PC-9 (cell line): ENCODE measurements at regions not wholly inside any gene's neighbourhood (a gene's known extent, or its start where the extent isn't known, plus 50 kb on each side); places are given as distances from the start of the nearest gene placed in this dataset.

Experiments
- BruUV-seq: library from RNA; stranded (reverse); fragments of 400-500 nt; replicated peaks from 2 replicates; lab custom pipeline; 2021; lab: Mats Ljungman, UMichigan
- CTCF ChIA-PET: fragments of 300-600 bp; sonication (Branson Sonifier 250); formaldehyde crosslinking; loops from one replicate; lab custom pipeline; 2022; ENCODE audit warnings: antibody characterized with exemption; lab: Charles Lee
- POLR2A ChIA-PET: fragments of 300-600 bp; sonication (Branson Sonifier 250); formaldehyde crosslinking; loops from one replicate; lab custom pipeline; 2022; ENCODE audit warnings: antibody characterized with exemption; ENCODE audit not compliant: unreplicated experiment; lab: Charles Lee
- DNase-seq, 2 experiments: peaks; one replicate each; pipeline versions ENCODE4 v3.0.0 to v3.0.0-alpha.2; 2015 to 2022; ENCODE audit warnings: mixed read lengths in 1 of 2
- H2AFZ ChIP-seq: fragments of 200-600 bp; sonication (generic); 2 replicates; pipeline ENCODE4 v1.8.1; 2017; ENCODE audit warnings: antibody characterized with exemption
- H3F3A ChIP-seq: fragments of 200-600 bp; sonication (generic); 2 replicates; pipeline ENCODE4 v1.8.1; 2017; ENCODE audit warnings: antibody characterized with exemption, mild to moderate bottlenecking, low read depth; ENCODE audit not compliant: insufficient read depth
- H3K27ac ChIP-seq: fragments of 200-600 bp; sonication (generic); 2 replicates; pipeline ENCODE4 v1.6.1; 2016; ENCODE audit warnings: mixed run types
- H3K27me3 ChIP-seq: fragments of 200-600 bp; sonication (generic); 2 replicates; pipeline ENCODE4 v1.6.1; 2016; ENCODE audit warnings: low read depth, mixed run types; ENCODE audit not compliant: insufficient read depth
- H3K36me3 ChIP-seq: fragments of 200-600 bp; sonication (generic); 2 replicates; pipeline ENCODE4 v1.6.1; 2016; ENCODE audit warnings: low read depth, mixed run types
- H3K4me1 ChIP-seq: fragments of 200-600 bp; sonication (generic); replicated peaks from 2 replicates; pipeline ENCODE4 v1.6.1; 2016; ENCODE audit warnings: mixed run types; ENCODE audit not compliant: insufficient read depth
- H3K4me2 ChIP-seq: fragments of 200-600 bp; sonication (generic); 2 replicates; pipeline ENCODE4 v1.6.1; 2017; ENCODE audit warnings: mixed run types
- H3K4me3 ChIP-seq: fragments of 200-600 bp; sonication (generic); 2 replicates; pipeline ENCODE4 v1.6.1; 2016; ENCODE audit warnings: mixed run types
- H3K79me2 ChIP-seq: fragments of 200-600 bp; sonication (generic); 2 replicates; pipeline ENCODE4 v1.6.1; 2017; ENCODE audit warnings: low read depth, mixed run types
- H3K9me2 ChIP-seq: fragments of 200-600 bp; sonication (generic); 2 replicates; pipeline ENCODE4 v1.8.1; 2017; ENCODE audit warnings: mild to moderate bottlenecking; ENCODE audit not compliant: insufficient read depth
- H3K9me3 ChIP-seq: fragments of 200-600 bp; sonication (generic); 2 replicates; pipeline ENCODE4 v1.8.1; 2016; ENCODE audit warnings: low read depth; ENCODE audit not compliant: insufficient read depth
- H4K20me1 ChIP-seq: fragments of 200-600 bp; sonication (generic); 2 replicates; pipeline ENCODE4 v1.8.1; 2017; ENCODE audit not compliant: insufficient read depth
- CTCF ChIP-seq: fragments of 200-600 bp; sonication (generic); conservative IDR thresholded peaks from 2 replicates; pipeline ENCODE4 v1.6.1; 2017; ENCODE audit warnings: mixed run types, antibody characterized with exemption, mild to moderate bottlenecking, moderate library complexity
- EZH2 ChIP-seq: fragments of 200-600 bp; sonication (generic); IDR thresholded peaks from 2 replicates; pipeline ENCODE4 v1.8.0; 2017; ENCODE audit warnings: antibody characterized with exemption, low read depth
- intact Hi-C: fragments of 100-400 bp; cut with micrococcal nuclease; formaldehyde crosslinking; loops from one replicate; pipeline ENCODE4 v1.10.0; 2022; ENCODE audit not compliant: unreplicated experiment

- ChIA-PET CTCF (no interaction called here), POLR2A (no interaction called here)
- no TSS peak for BruUV-seq
Observed at GRCh38 chr15:47972738-47973137, 148.1 kb upstream of the SLC24A5 start.

GRCh38 chr15:47974724-47975123 lies 146.1 kb upstream of the SLC24A5 start:
- H3K27ac ChIP-seq = no peak overlapping the region
- CTCF ChIA-PET = no interaction called here
- no peaks in the 10 kb centered on the region for H3K27me3 ChIP-seq
- no peak overlapping the region for H2AFZ ChIP-seq
- no peak overlapping the region for H3K4me3 ChIP-seq
- TF ChIP-seq EZH2 (no peak), CTCF (no peak)
- intact Hi-C loops = no loop called here
- H3K79me2 ChIP-seq = no peaks in the 10 kb centered on the region
- H4K20me1 ChIP-seq = no peaks in the 10 kb centered on the region
- no peaks in the 10 kb centered on the region for H3F3A ChIP-seq
- H3K9me2 ChIP-seq = no peaks in the 10 kb centered on the region
- no TSS peak for BruUV-seq
- H3K4me2 ChIP-seq = no peak overlapping the region
- POLR2A ChIA-PET = no interaction called here
- no peaks in the 10 kb centered on the region for H3K4me1 ChIP-seq
- H3K9me3 ChIP-seq = no peaks in the 10 kb centered on the region
- H3K36me3 ChIP-seq = no peaks in the 10 kb centered on the region
- no peak for DNase-seq

More at GRCh38 chr15:47972738-47973137, 148.1 kb upstream of the SLC24A5 start:
- Histone ChIP-seq H3K27me3 (no peaks in the 10 kb centered on the region), H2AFZ (no peak overlapping the region), H3K4me2 (no peak overlapping the region), H3K36me3 (no peaks in the 10 kb centered on the region), H3K4me3 (no peak overlapping the region), H3K9me3 (no peaks in the 10 kb centered on the region), H3K27ac (no peak overlapping the region), H3K4me1 (no peaks in the 10 kb centered on the region), H3F3A (no peaks in the 10 kb centered on the region), H4K20me1 (no peaks in the 10 kb centered on the region), H3K79me2 (no peaks in the 10 kb centered on the region), H3K9me2 (no peaks in the 10 kb centered on the region)
- no peak for DNase-seq
- TF ChIP-seq CTCF = no peak
- intact Hi-C loops = no loop called here

- BruUV-seq = no TSS peak
- CTCF ChIA-PET = no interaction called here
- DNase-seq = no peak
- no peaks in the 10 kb centered on the region for H3K4me1 ChIP-seq
- intact Hi-C loops = no loop called here
- no peak overlapping the region for H3K4me3 ChIP-seq
- H3K79me2 ChIP-seq = no peaks in the 10 kb centered on the region
- TF ChIP-seq EZH2 (no peak), CTCF (no peak)
- no peaks in the 10 kb centered on the region for H3F3A ChIP-seq
- no peak overlapping the region for H2AFZ ChIP-seq
- no peak overlapping the region for H3K4me2 ChIP-seq
- no peaks in the 10 kb centered on the region for H4K20me1 ChIP-seq
- no peaks in the 10 kb centered on the region for H3K36me3 ChIP-seq
- no peaks in the 10 kb centered on the region for H3K27me3 ChIP-seq
- POLR2A ChIA-PET = no interaction called here
- no peak overlapping the region for H3K27ac ChIP-seq
- H3K9me3 ChIP-seq = no peaks in the 10 kb centered on the region
- no peaks in the 10 kb centered on the region for H3K9me2 ChIP-seq
Observed at GRCh38 chr15:47975427-47975826, 145.4 kb upstream of the SLC24A5 start.
